ENCODE measurements at regions not wholly inside any gene's neighbourhood (a gene's known extent, or its start where the extent isn't known, plus 50 kb on each side); places are given as distances from the start of the nearest gene placed in this dataset.

- no peaks in the 10 kb centered on the region for H3F3A ChIP-seq (ENCODE audit: low read depth)
- H4K20me1 ChIP-seq (ENCODE audit: insufficient read depth, low read length, poor library complexity, severe bottlenecking): no peaks in the 10 kb centered on the region
- no peak overlapping the region for H3K9ac ChIP-seq (ENCODE audit: low read depth, low read length, poor library complexity, severe bottlenecking)
- TF ChIP-seq CTCF (conservative IDR thresholded peaks at IDR 0.05; ENCODE audit: low read length) (no peak), EZH2phosphoT487 (IDR thresholded peaks at IDR 0.05; ENCODE audit: borderline replicate concordance) (no peak)
- H3K9me3 ChIP-seq (ENCODE audit: insufficient read depth, low read depth, low read length): no peaks in the 10 kb centered on the region
- H3K4me1 ChIP-seq (ENCODE audit: insufficient read depth, low read length, poor library complexity, severe bottlenecking): peaks cover 8% of the 10 kb centered on the region
- H3K4me3 ChIP-seq (ENCODE audit: low read length, poor library complexity, severe bottlenecking): no peak overlapping the region
- H3K9me2 ChIP-seq (replicated peaks; ENCODE audit: low read depth, low read length): no peaks in the 10 kb centered on the region
- no peaks in the 10 kb centered on the region for H3K79me2 ChIP-seq (ENCODE audit: insufficient read depth, low read length)
- H3K36me3 ChIP-seq (ENCODE audit: insufficient read depth, low read length): no peaks in the 10 kb centered on the region
- no peaks in the 10 kb centered on the region for H3K27me3 ChIP-seq (ENCODE audit: insufficient read depth, low read length, poor library complexity, severe bottlenecking)
- H3K4me2 ChIP-seq (ENCODE audit: low read depth, low read length, poor library complexity, severe bottlenecking): no peak overlapping the region
- H2AFZ ChIP-seq (ENCODE audit: low read length): no peak overlapping the region
These were observed 56.7 kb upstream of the CLPB start for GRCh38 chr11:72491001-72491400.

All from Loucy (cell line).